A673 (cell line): ENCODE measurements at regions not wholly inside any gene's neighbourhood (a gene's known extent, or its start where the extent isn't known, plus 50 kb on each side); places are given as distances from the start of the nearest gene placed in this dataset.
"Not testable (repeated sequence)": the region's sequence is repeated elsewhere in the genome, so short reads cannot be mapped to it uniquely, and the experiment has no call there.

ENCODE experiments used
- BruUV-seq: library from RNA; stranded (reverse); fragments of 400-500 nt; replicated peaks from 2 replicates; lab custom pipeline; 2021; lab: Mats Ljungman, UMichigan
- CTCF ChIA-PET: fragments of 300-600 bp; sonication (Branson Sonifier 250); formaldehyde crosslinking; loops from one replicate; lab custom pipeline; 2022; ENCODE audit warnings: antibody characterized with exemption; lab: Charles Lee
- POLR2A ChIA-PET: fragments of 300-600 bp; sonication (Branson Sonifier 250); formaldehyde crosslinking; loops from one replicate; lab custom pipeline; 2022; ENCODE audit warnings: antibody characterized with exemption; ENCODE audit not compliant: low non-redundant PET; lab: Charles Lee
- DNase-seq: peaks from one replicate; pipeline ENCODE4 v3.0.0-alpha.2; 2015; ENCODE audit warnings: low spot score
- H3K27ac ChIP-seq: fragments of 200-600 bp; sonication (generic); 2 replicates; pipeline ENCODE4 v1.5.1; 2016; ENCODE audit warnings: mixed run types, low read depth, mild to moderate bottlenecking, mixed read lengths, antibody characterized with exemption, low read length; ENCODE audit not compliant: poor library complexity, severe bottlenecking
- H3K27me3 ChIP-seq: fragments of 200-600 bp; sonication (generic); replicated peaks from 2 replicates; pipeline ENCODE4 v1.6.1; 2017; ENCODE audit warnings: mixed run types, low read depth, mild to moderate bottlenecking, mixed read lengths, antibody characterized with exemption, low read length; ENCODE audit not compliant: insufficient read depth, poor library complexity
- H3K36me3 ChIP-seq: fragments of 200-600 bp; sonication (generic); 2 replicates; pipeline ENCODE4 v1.6.1; 2016; ENCODE audit warnings: mixed run types, mild to moderate bottlenecking, mixed read lengths, antibody characterized with exemption, low read length; ENCODE audit not compliant: insufficient read depth, poor library complexity, severe bottlenecking
- H3K4me1 ChIP-seq: fragments of 200-600 bp; sonication (generic); 2 replicates; pipeline ENCODE4 v1.6.1; 2017; ENCODE audit warnings: mixed run types, mild to moderate bottlenecking, mixed read lengths, antibody characterized with exemption, low read length; ENCODE audit not compliant: insufficient read depth, poor library complexity, severe bottlenecking
- H3K4me3 ChIP-seq: fragments of 200-600 bp; sonication (generic); 2 replicates; pipeline ENCODE4 v1.5.1; 2016; ENCODE audit warnings: low read depth, mixed run types, mild to moderate bottlenecking, mixed read lengths, low read length; ENCODE audit not compliant: poor library complexity, severe bottlenecking
- H3K9me3 ChIP-seq: fragments of 200-600 bp; sonication (generic); 2 replicates; pipeline ENCODE4 v1.6.1; 2016; ENCODE audit warnings: mixed run types, low read depth, mild to moderate bottlenecking, mixed read lengths, antibody characterized with exemption, low read length; ENCODE audit not compliant: poor library complexity, severe bottlenecking
- EZH2 ChIP-seq: fragments of 200-600 bp; sonication (generic); IDR thresholded peaks from 2 replicates; pipeline ENCODE4 v1.6.1; 2017; ENCODE audit warnings: borderline replicate concordance, low read depth, mild to moderate bottlenecking, mixed read lengths, antibody characterized with exemption, low read length; ENCODE audit not compliant: poor library complexity, severe bottlenecking
- intact Hi-C: fragments of 100-400 bp; cut with micrococcal nuclease; formaldehyde crosslinking; loops from one replicate; pipeline ENCODE4 v1.10.0; 2022; ENCODE audit not compliant: unreplicated experiment
- TF ChIP-seq, protein P1 (sequence below): fragments of 300-800, 200-600 bp; sonication (generic); conservative IDR thresholded peaks from 2 replicates; pipeline ENCODE4 v1.5.1; 2017; ENCODE audit warnings: low read depth, mild to moderate bottlenecking, antibody characterized with exemption, low read length, moderate library complexity, mixed read lengths

DNA sequence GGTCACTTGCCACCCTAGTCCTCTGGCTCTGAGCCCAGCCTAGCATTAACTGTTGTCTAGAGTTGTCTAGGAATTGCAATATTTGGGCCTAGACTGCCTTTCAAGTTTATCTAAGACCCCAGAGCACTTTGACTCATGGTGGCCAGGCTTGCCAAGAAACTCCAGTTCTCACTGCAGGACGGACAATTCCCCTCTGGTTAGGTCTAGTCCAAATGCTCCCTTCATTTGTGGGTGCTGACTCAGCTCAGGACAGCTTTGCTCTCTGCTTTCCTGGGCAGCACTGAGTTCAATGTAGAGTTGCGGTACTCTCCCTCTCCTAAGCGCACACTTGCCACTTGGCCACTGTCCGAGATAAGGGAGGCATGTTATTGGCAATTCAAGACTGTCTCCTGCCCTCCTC lies 619.4 kb downstream of the TLE1 start:
- no peaks in the 10 kb centered on the region for H3K9me3 ChIP-seq
- no peak for DNase-seq
- ChIA-PET CTCF (no interaction called here), POLR2A (no interaction called here)
- no peaks in the 10 kb centered on the region for H3K36me3 ChIP-seq
- H3K27me3 ChIP-seq, result no peaks in the 10 kb centered on the region
- H3K27ac ChIP-seq, result no peak overlapping the region
- no peak overlapping the region for H3K4me3 ChIP-seq
- intact Hi-C loops, result no loop called here
- TF ChIP-seq, protein P1, sequence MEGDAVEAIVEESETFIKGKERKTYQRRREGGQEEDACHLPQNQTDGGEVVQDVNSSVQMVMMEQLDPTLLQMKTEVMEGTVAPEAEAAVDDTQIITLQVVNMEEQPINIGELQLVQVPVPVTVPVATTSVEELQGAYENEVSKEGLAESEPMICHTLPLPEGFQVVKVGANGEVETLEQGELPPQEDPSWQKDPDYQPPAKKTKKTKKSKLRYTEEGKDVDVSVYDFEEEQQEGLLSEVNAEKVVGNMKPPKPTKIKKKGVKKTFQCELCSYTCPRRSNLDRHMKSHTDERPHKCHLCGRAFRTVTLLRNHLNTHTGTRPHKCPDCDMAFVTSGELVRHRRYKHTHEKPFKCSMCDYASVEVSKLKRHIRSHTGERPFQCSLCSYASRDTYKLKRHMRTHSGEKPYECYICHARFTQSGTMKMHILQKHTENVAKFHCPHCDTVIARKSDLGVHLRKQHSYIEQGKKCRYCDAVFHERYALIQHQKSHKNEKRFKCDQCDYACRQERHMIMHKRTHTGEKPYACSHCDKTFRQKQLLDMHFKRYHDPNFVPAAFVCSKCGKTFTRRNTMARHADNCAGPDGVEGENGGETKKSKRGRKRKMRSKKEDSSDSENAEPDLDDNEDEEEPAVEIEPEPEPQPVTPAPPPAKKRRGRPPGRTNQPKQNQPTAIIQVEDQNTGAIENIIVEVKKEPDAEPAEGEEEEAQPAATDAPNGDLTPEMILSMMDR, result no peak
- TF ChIP-seq EZH2, result no peak
- H3K4me1 ChIP-seq, result no peaks in the 10 kb centered on the region
- BruUV-seq, result no TSS peak

DNA sequence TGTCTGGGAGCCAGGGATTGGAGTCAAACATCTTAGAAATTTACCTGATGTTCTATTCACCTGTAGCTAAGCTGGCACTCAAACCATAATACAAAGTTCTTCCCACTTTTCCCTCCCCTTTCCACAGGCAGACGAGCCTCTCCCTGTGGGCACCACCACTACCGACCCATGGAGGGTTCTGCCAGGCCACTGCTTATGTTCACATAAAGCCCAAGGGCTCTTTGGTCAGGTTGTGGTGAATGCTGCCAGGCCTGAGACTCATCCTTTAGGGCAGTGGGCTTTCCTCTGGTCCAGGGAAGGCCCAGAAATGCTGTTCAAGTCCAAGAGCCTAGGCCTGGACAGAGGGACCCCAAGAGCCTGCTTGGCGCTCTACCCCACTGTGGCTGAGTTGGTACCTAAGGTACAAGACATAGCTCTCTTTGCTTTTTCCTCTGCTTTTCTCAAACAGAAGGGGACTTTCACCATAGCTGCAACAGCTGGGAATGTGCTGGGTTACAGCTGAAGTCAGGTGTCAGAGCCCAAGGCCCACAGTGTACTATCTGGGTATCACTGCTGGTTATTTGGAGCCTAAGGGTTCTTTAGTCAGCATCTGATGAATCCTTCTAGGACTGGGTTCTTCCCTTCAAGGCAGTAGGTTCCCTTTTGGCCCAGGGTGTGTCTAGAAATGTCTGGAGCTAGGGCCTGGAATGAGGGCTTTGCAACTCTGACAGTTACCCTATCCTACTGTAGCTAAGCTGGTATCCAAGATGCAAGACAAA lies 620.1 kb downstream of the TLE1 start:
- CTCF ChIA-PET, result no interaction called here
- no peaks in the 10 kb centered on the region for H3K9me3 ChIP-seq
- H3K4me1 ChIP-seq, result no peaks in the 10 kb centered on the region
- no peak overlapping the region for H3K4me3 ChIP-seq
- intact Hi-C loops, result no loop called here
- DNase-seq, result no peak
- no peaks in the 10 kb centered on the region for H3K27me3 ChIP-seq
- TF ChIP-seq, protein P1, result no peak
- no peak for TF ChIP-seq EZH2
- H3K27ac ChIP-seq, result no peak overlapping the region
- POLR2A ChIA-PET, result no interaction called here
- BruUV-seq, result no TSS peak
- no peaks in the 10 kb centered on the region for H3K36me3 ChIP-seq

DNA sequence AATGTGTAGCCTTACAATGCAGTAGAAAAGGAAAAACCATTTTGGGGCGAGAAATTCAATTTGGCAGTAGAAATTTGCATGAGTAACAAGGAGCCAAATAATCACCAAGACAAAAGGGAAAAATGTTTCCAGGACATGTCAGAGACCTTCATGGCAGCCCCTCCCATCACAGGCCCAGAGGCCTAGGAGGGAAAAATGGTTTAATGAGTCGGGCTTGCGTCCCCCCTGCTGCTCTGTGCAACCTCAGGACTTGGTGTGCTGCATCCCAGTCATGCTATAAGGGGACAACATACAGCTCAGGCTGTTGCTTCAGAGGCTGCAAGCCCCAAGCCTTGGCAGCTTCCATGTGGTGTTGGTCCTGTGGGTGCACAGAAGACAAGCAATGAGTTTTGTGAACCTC lies 626.4 kb downstream of the TLE1 start:
- intact Hi-C loops, H3K4me1 ChIP-seq, H3K4me3 ChIP-seq, H3K36me3 ChIP-seq, POLR2A ChIA-PET, H3K9me3 ChIP-seq, H3K27me3 ChIP-seq, H3K27ac ChIP-seq, BruUV-seq, CTCF ChIA-PET, DNase-seq: not testable (repeated sequence)

GRCh38 chr9:81058782-81059181 lies 630.6 kb downstream of the TLE1 start:
- POLR2A ChIA-PET, result no interaction called here
- BruUV-seq, result no TSS peak

More at GRCh38 chr9:81058782-81059181, 630.6 kb downstream of the TLE1 start:
- Histone ChIP-seq H3K4me1 (no peaks in the 10 kb centered on the region), H3K9me3 (no peaks in the 10 kb centered on the region), H3K27me3 (no peaks in the 10 kb centered on the region), H3K27ac (no peak overlapping the region), H3K4me3 (no peak overlapping the region), H3K36me3 (no peaks in the 10 kb centered on the region)
- CTCF ChIA-PET, result no interaction called here
- DNase-seq, result no peak
- TF ChIP-seq, protein P1, result no peak
- no peak for TF ChIP-seq EZH2
- intact Hi-C loops, result no loop called here
